Osteocyte (in vitro differentiated cells): ENCODE measurements at regions not wholly inside any gene's neighbourhood (a gene's known extent, or its start where the extent isn't known, plus 50 kb on each side); places are given as distances from the start of the nearest gene placed in this dataset.

ENCODE experiments used
- DNase-seq: peaks from one replicate; pipeline ENCODE4 v3.0.0; 2021; ENCODE audit warnings: mixed read lengths; ENCODE audit not compliant: unreplicated experiment; ENCODE audit errors: extremely low spot score
- H3K27ac Mint-ChIP-seq: one replicate; pipeline ENCODE4 v1.8.0; 2021; ENCODE audit warnings: mild to moderate bottlenecking, mixed read lengths; ENCODE audit not compliant: unreplicated experiment
- H3K27me3 Mint-ChIP-seq: one replicate; pipeline ENCODE4 v1.8.0; 2021; ENCODE audit warnings: mixed read lengths; ENCODE audit not compliant: unreplicated experiment
- H3K36me3 Mint-ChIP-seq: one replicate; pipeline ENCODE4 v1.8.0; 2021; ENCODE audit warnings: mixed read lengths; ENCODE audit not compliant: unreplicated experiment
- H3K4me1 Mint-ChIP-seq: one replicate; pipeline ENCODE4 v1.8.0; 2021; ENCODE audit warnings: mixed read lengths; ENCODE audit not compliant: unreplicated experiment
- H3K4me3 Mint-ChIP-seq: one replicate; pipeline ENCODE4 v1.8.0; 2021; ENCODE audit warnings: mild to moderate bottlenecking, moderate library complexity, mixed read lengths; ENCODE audit not compliant: unreplicated experiment
- H3K9me3 Mint-ChIP-seq: one replicate; pipeline ENCODE4 v1.8.0; 2021; ENCODE audit warnings: mixed read lengths; ENCODE audit not compliant: unreplicated experiment
- CTCF ChIP-seq: fragments of 200-600 bp; sonication (generic); IDR thresholded peaks from 2 replicates; pipeline ENCODE4 v1.5.0; 2021; ENCODE audit warnings: antibody characterized with exemption, mild to moderate bottlenecking, moderate library complexity

- Mint-ChIP-seq H3K9me3 (no peaks in the 10 kb centered on the region), H3K4me3 (no peak overlapping the region), H3K27ac (no peak overlapping the region), H3K4me1 (peaks cover 30% of the 10 kb centered on the region), H3K27me3 (no peaks in the 10 kb centered on the region), H3K36me3 (no peaks in the 10 kb centered on the region)
- DNase-seq = no peak
- no peak for TF ChIP-seq CTCF
These were observed 53.0 kb upstream of the CA12 start for GRCh38 chr15:63434576-63435186.

- TF ChIP-seq CTCF = no peak
- peaks cover 30% of the 10 kb centered on the region for H3K4me1 Mint-ChIP-seq
- no peaks in the 10 kb centered on the region for H3K9me3 Mint-ChIP-seq
- no peak overlapping the region for H3K27ac Mint-ChIP-seq
- no peak overlapping the region for H3K4me3 Mint-ChIP-seq
- H3K27me3 Mint-ChIP-seq = no peaks in the 10 kb centered on the region
- DNase-seq = no peak
- H3K36me3 Mint-ChIP-seq = no peaks in the 10 kb centered on the region
These were observed 53.7 kb upstream of the CA12 start for GRCh38 chr15:63435204-63435820.

GRCh38 chr15:63436341-63436740 lies 54.7 kb upstream of the CA12 start:
- no peak for TF ChIP-seq CTCF
- Mint-ChIP-seq H3K4me1 (peaks cover 23% of the 10 kb centered on the region), H3K27me3 (no peaks in the 10 kb centered on the region), H3K36me3 (no peaks in the 10 kb centered on the region), H3K4me3 (no peak overlapping the region), H3K27ac (peak overlapping the region; percentile 94), H3K9me3 (no peaks in the 10 kb centered on the region)
- DNase-seq = no peak

- TF ChIP-seq CTCF = peak; percentile 10
- H3K4me1 Mint-ChIP-seq = peaks cover 22% of the 10 kb centered on the region
These were observed 55.3 kb upstream of the CA12 start for GRCh38 chr15:63436872-63437375.

GRCh38 chr15:63439536-63440264 lies 58.1 kb upstream of the CA12 start:
- H3K27ac Mint-ChIP-seq = no peak overlapping the region
- no peak overlapping the region for H3K4me3 Mint-ChIP-seq
- no peaks in the 10 kb centered on the region for H3K9me3 Mint-ChIP-seq
- DNase-seq = no peak
- TF ChIP-seq CTCF = no peak
- peaks cover 6% of the 10 kb centered on the region for H3K27me3 Mint-ChIP-seq
- H3K4me1 Mint-ChIP-seq = peaks cover 22% of the 10 kb centered on the region
- no peaks in the 10 kb centered on the region for H3K36me3 Mint-ChIP-seq

More at GRCh38 chr15:63436872-63437375, 55.3 kb upstream of the CA12 start:
- H3K27me3 Mint-ChIP-seq = no peaks in the 10 kb centered on the region
- H3K36me3 Mint-ChIP-seq = no peaks in the 10 kb centered on the region
- peak overlapping the region; percentile 94 for H3K27ac Mint-ChIP-seq
- H3K9me3 Mint-ChIP-seq = no peaks in the 10 kb centered on the region
- H3K4me3 Mint-ChIP-seq = no peak overlapping the region
- peak; percentile 90 for DNase-seq
